Liver (tissue), 8 donors: ENCODE measurements at regions not wholly inside any gene's neighbourhood (a gene's known extent, or its start where the extent isn't known, plus 50 kb on each side); places are given as distances from the start of the nearest gene placed in this dataset.

ENCODE experiments used
- DNase-seq: peaks from one replicate; pipeline ENCODE4 v3.0.0-alpha.2; 2017; ENCODE audit warnings: low spot score
- H3K27ac ChIP-seq, 2 donors: one replicate each; pipeline ENCODE4 v1.7.0; 2013; ENCODE audit warnings: inconsistent platforms in 2 of 2, low read length in 2 of 2, control low read depth in 1 of 2, low read depth in 1 of 2, mild to moderate bottlenecking in 1 of 2
- H3K27me3 ChIP-seq, 4 donors: one replicate each; pipeline versions ENCODE4 v1.6.1 to v1.7.0; 2013; ENCODE audit warnings: low read length in 3 of 4, inconsistent platforms in 1 of 4, mild to moderate bottlenecking in 1 of 4, moderate library complexity in 1 of 4; ENCODE audit not compliant: control insufficient read depth in 4 of 4, insufficient read depth in 4 of 4
- H3K36me3 ChIP-seq, 4 donors: one replicate each; pipeline versions ENCODE4 v1.6.1 to v1.7.0; 2013; ENCODE audit warnings: low read length in 3 of 4, mild to moderate bottlenecking in 3 of 4, low read depth in 1 of 4, moderate library complexity in 1 of 4; ENCODE audit not compliant: control insufficient read depth in 4 of 4, insufficient read depth in 3 of 4
- H3K4me1 ChIP-seq, 4 donors: one replicate each; pipeline versions ENCODE4 v1.6.1 to v1.7.0; 2013; ENCODE audit warnings: low read length in 3 of 4, mild to moderate bottlenecking in 3 of 4, moderate library complexity in 1 of 4; ENCODE audit not compliant: control insufficient read depth in 4 of 4, insufficient read depth in 4 of 4
- H3K4me3 ChIP-seq, 3 donors: one replicate each; pipeline versions ENCODE4 v1.6.1 to v1.7.0; 2013; ENCODE audit warnings: low read length in 3 of 3, control low read depth in 1 of 3, low read depth in 1 of 3, mild to moderate bottlenecking in 1 of 3
- H3K9ac ChIP-seq, 2 donors: one replicate each; pipeline ENCODE4 v1.7.0; 2013; ENCODE audit warnings: low read length in 2 of 2, mild to moderate bottlenecking in 2 of 2, moderate library complexity in 2 of 2, control low read depth in 1 of 2, low read depth in 1 of 2
- H3K9me3 ChIP-seq, 4 donors: one replicate each; pipeline versions ENCODE4 v1.6.1 to v1.7.0; 2013; ENCODE audit warnings: low read length in 3 of 4; ENCODE audit not compliant: control insufficient read depth in 4 of 4
- ATF3 ChIP-seq: IDR thresholded peaks from 2 replicates; pipeline ENCODE4 v1.6.1; 2016; ENCODE audit warnings: antibody characterized with exemption
- EGR1 ChIP-seq, 2 donors: IDR thresholded peaks; 2 replicates each; pipeline ENCODE4 v1.6.1; 2016 to 2018; ENCODE audit warnings: antibody characterized with exemption in 2 of 2, low read depth in 2 of 2
- FOXA1 ChIP-seq: IDR thresholded peaks from 2 replicates; pipeline ENCODE4 v1.6.1; 2016; ENCODE audit warnings: antibody characterized with exemption
- FOXA2 ChIP-seq: IDR thresholded peaks from 2 replicates; pipeline ENCODE4 v1.6.1; 2016; ENCODE audit warnings: antibody characterized with exemption
- GABPA ChIP-seq, 2 donors: IDR thresholded peaks in 1 of 2; conservative IDR thresholded peaks in 1 of 2; 2 replicates each; pipeline ENCODE4 v1.6.1; 2016; ENCODE audit warnings: antibody characterized with exemption in 2 of 2, mild to moderate bottlenecking in 1 of 2, moderate library complexity in 1 of 2
- HNF4A ChIP-seq, 2 donors: conservative IDR thresholded peaks; 2 replicates each; pipeline ENCODE4 v1.6.1; 2016; ENCODE audit warnings: antibody characterized with exemption in 2 of 2, mild to moderate bottlenecking in 2 of 2
- HNF4G ChIP-seq: IDR thresholded peaks from 2 replicates; pipeline ENCODE4 v1.6.1; 2016; ENCODE audit warnings: antibody characterized with exemption
- JUND ChIP-seq, 2 donors: IDR thresholded peaks; 2 replicates each; pipeline ENCODE4 v1.6.1; 2016; ENCODE audit warnings: antibody characterized with exemption in 2 of 2
- MAX ChIP-seq: IDR thresholded peaks from 2 replicates; pipeline ENCODE4 v1.6.1; 2016; ENCODE audit warnings: antibody characterized with exemption
- NR2F2 ChIP-seq: IDR thresholded peaks from 2 replicates; pipeline ENCODE4 v1.6.1; 2016; ENCODE audit warnings: antibody characterized with exemption
- RAD21 ChIP-seq, 2 donors: IDR thresholded peaks; 2 replicates each; pipeline ENCODE4 v1.6.1; 2016; ENCODE audit warnings: antibody characterized with exemption in 2 of 2, mild to moderate bottlenecking in 2 of 2
- REST ChIP-seq: IDR thresholded peaks from 2 replicates; pipeline ENCODE4 v1.6.1; 2016; ENCODE audit warnings: antibody characterized with exemption, mild to moderate bottlenecking
- RXRA ChIP-seq, 2 donors: IDR thresholded peaks; 2 replicates each; pipeline ENCODE4 v1.6.1; 2017 to 2018; ENCODE audit warnings: antibody characterized with exemption in 2 of 2, mild to moderate bottlenecking in 1 of 2
- SP1 ChIP-seq: IDR thresholded peaks from 2 replicates; pipeline ENCODE4 v1.6.1; 2018; ENCODE audit warnings: antibody characterized with exemption, mild to moderate bottlenecking
- TAF1 ChIP-seq: conservative IDR thresholded peaks from 2 replicates; pipeline ENCODE4 v1.6.1; 2016; ENCODE audit warnings: antibody characterized with exemption, mild to moderate bottlenecking
- YY1 ChIP-seq: IDR thresholded peaks from 2 replicates; pipeline ENCODE4 v1.6.1; 2016; ENCODE audit warnings: antibody characterized with exemption, mild to moderate bottlenecking
- ZBTB33 ChIP-seq: IDR thresholded peaks from 2 replicates; pipeline ENCODE4 v1.6.1; 2016; ENCODE audit warnings: antibody characterized with exemption
- WGBS: extraction: QIAGEN DNeasy Blood & Tissue Kit; methylation state at CpG from one replicate; pipeline ENCODE4 v1.1.7; 2013; 5-methylcytosine and 5-hydroxymethylcytosine counted together
- TF ChIP-seq, protein P1 (sequence below): fragments of 150-350 bp; IDR thresholded peaks from 2 replicates; pipeline ENCODE4 v1.5.1; 2017; ENCODE audit warnings: improper control_type of control experiment, low read depth, low read length; ENCODE audit not compliant: missing input control
- donor health status: healthy.
- donor health status: healthy.
- donor health status: healthy.
- donor health status: healthy.
- donor health status: healthy.

DNA sequence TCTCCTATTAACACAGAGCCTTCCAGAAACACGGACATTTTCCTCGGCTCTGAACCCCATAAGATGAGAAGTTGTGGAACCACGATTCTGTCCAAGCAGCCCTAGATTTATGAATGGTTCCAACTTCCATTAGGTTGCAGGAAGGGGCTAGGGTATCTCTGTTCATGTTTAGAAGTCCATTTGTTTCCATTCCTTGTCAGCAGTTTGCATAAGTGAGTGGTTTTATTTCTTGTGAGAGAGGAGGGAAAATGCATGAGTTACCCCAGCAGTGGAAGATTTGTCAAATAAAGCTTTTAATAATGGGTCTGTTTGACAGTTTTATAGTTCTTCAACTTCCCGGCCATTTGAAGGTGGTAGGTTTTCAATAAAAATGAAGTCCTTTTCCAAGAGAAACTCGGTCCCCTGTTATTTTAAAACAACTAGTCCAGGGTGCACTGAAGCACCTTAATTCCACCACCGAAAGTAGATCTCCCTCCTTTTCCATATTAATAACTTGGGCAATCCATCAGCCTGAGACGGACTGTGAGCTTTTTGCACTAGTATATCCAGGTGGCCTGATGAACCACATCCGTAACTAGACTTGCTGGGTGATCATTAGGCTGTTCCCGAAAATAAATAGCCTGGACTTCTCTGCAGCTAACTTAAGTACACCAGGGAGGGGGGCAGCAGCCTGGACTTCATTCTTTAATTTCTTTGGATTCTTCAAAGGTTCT is 181.3 kb downstream of the TMEM114 start:
- Histone ChIP-seq H3K36me3 (no peaks in the 10 kb centered on the region), H3K4me1 (peaks cover 0 to 3% (median 0%) of the 10 kb centered on the region in 4 donors), H3K27me3 (no peaks in the 10 kb centered on the region), H3K9ac (no peak overlapping the region), H3K4me3 (no peak overlapping the region), H3K9me3 (peaks cover 0 to 4% (median 0%) of the 10 kb centered on the region in 4 donors), H3K27ac (no peak overlapping the region)
- DNase-seq: no peak
- TF ChIP-seq REST: no peak
- TF ChIP-seq NR2F2: no peak
- no peak for TF ChIP-seq HNF4G
- no peak for TF ChIP-seq JUND (IDR thresholded peaks at IDR 0.05)
- TF ChIP-seq FOXA2: no peak
- TF ChIP-seq SP1: no peak
- TF ChIP-seq FOXA1: no peak
- no peak for TF ChIP-seq GABPA (IDR thresholded peaks at IDR 0.05 in 1 of 2, conservative IDR thresholded peaks at IDR 0.05 in 1 of 2)
- TF ChIP-seq ATF3: no peak
- TF ChIP-seq TAF1: no peak
- no peak for TF ChIP-seq ZBTB33
- no peak for TF ChIP-seq EGR1 (IDR thresholded peaks at IDR 0.05; ENCODE audit: low read depth in 2 of 2)
- no peak for TF ChIP-seq RXRA (IDR thresholded peaks at IDR 0.05)
- no peak for TF ChIP-seq MAX
- TF ChIP-seq, protein P1, sequence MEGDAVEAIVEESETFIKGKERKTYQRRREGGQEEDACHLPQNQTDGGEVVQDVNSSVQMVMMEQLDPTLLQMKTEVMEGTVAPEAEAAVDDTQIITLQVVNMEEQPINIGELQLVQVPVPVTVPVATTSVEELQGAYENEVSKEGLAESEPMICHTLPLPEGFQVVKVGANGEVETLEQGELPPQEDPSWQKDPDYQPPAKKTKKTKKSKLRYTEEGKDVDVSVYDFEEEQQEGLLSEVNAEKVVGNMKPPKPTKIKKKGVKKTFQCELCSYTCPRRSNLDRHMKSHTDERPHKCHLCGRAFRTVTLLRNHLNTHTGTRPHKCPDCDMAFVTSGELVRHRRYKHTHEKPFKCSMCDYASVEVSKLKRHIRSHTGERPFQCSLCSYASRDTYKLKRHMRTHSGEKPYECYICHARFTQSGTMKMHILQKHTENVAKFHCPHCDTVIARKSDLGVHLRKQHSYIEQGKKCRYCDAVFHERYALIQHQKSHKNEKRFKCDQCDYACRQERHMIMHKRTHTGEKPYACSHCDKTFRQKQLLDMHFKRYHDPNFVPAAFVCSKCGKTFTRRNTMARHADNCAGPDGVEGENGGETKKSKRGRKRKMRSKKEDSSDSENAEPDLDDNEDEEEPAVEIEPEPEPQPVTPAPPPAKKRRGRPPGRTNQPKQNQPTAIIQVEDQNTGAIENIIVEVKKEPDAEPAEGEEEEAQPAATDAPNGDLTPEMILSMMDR: no peak
- no peak for TF ChIP-seq HNF4A (conservative IDR thresholded peaks at IDR 0.05)
- TF ChIP-seq RAD21 (IDR thresholded peaks at IDR 0.05): no peak
- no peak for TF ChIP-seq YY1
- WGBS: 77% methylated on average over 9 of the region's 9 CpGs
